Smooth muscle cell (in vitro differentiated cells): ENCODE measurements at regions not wholly inside any gene's neighbourhood (a gene's known extent, or its start where the extent isn't known, plus 50 kb on each side); places are given as distances from the start of the nearest gene placed in this dataset.
A peak's percentile ranks its signal among the peaks of the same experiment; 100 is the strongest.

ENCODE experiments used
- DNase-seq: peaks from one replicate; lab custom pipeline; 2025; ENCODE audit not compliant: unreplicated experiment; lab: John Stamatoyannopoulos, UW
- H2AFZ ChIP-seq: fragments of 200-600 bp; sonication (generic); 2 replicates; pipeline ENCODE4 v1.6.0; 2016; ENCODE audit warnings: antibody characterized with exemption, low read depth, mild to moderate bottlenecking
- H3F3A ChIP-seq: fragments of 200-600 bp; sonication (generic); 2 replicates; pipeline ENCODE4 v1.6.0; 2017; ENCODE audit warnings: antibody characterized with exemption, low read depth
- H3K27ac ChIP-seq: fragments of 200-600 bp; sonication (generic); 2 replicates; pipeline ENCODE4 v1.5.1; 2016; ENCODE audit warnings: low read depth, mild to moderate bottlenecking
- H3K27me3 ChIP-seq: fragments of 200-600 bp; sonication (generic); 2 replicates; pipeline ENCODE4 v1.6.1; 2016; ENCODE audit warnings: low read depth, mild to moderate bottlenecking
- H3K36me3 ChIP-seq: fragments of 200-600 bp; sonication (generic); 2 replicates; pipeline ENCODE4 v1.5.1; 2016; ENCODE audit warnings: low read depth
- H3K4me1 ChIP-seq: fragments of 200-600 bp; sonication (generic); 2 replicates; pipeline ENCODE4 v1.5.1; 2016; ENCODE audit warnings: low read depth
- H3K4me2 ChIP-seq: fragments of 200-600 bp; sonication (generic); 2 replicates; pipeline ENCODE4 v1.6.0; 2016; ENCODE audit warnings: mild to moderate bottlenecking
- H3K4me3 ChIP-seq: fragments of 200-600 bp; sonication (generic); 2 replicates; pipeline ENCODE4 v1.5.1; 2016; ENCODE audit warnings: mild to moderate bottlenecking
- H3K79me2 ChIP-seq: fragments of 200-600 bp; sonication (generic); 2 replicates; pipeline ENCODE4 v1.6.0; 2016; ENCODE audit warnings: low read depth, mild to moderate bottlenecking
- H3K9ac ChIP-seq: fragments of 200-600 bp; sonication (generic); 2 replicates; pipeline ENCODE4 v1.6.0; 2016; ENCODE audit warnings: low read depth
- H3K9me3 ChIP-seq: fragments of 200-600 bp; sonication (generic); replicated peaks from 2 replicates; pipeline ENCODE4 v1.5.1; 2016; ENCODE audit warnings: low read depth
- H4K20me1 ChIP-seq: fragments of 200-600 bp; sonication (generic); 2 replicates; pipeline ENCODE4 v1.6.0; 2016; ENCODE audit warnings: low read depth
- WGBS: methylation state at CpG from one replicate; pipeline ENCODE4 v1.1.7; 2016; ENCODE audit warnings: low lambda C conversion rate; 5-methylcytosine and 5-hydroxymethylcytosine counted together
- TF ChIP-seq, protein P1 (sequence below): fragments of 200-600 bp; sonication (generic); IDR thresholded peaks from 2 replicates; pipeline ENCODE4 v1.5.1; 2017; ENCODE audit warnings: borderline replicate concordance, mild to moderate bottlenecking, antibody characterized with exemption; ENCODE audit not compliant: insufficient read depth, poor library complexity, severe bottlenecking

GRCh38 chr1:239270509-239270908 lies 115.9 kb upstream of the CHRM3 start:
- H3K4me3 ChIP-seq, result no peak overlapping the region
- H2AFZ ChIP-seq, result no peak overlapping the region
- DNase-seq, result no peak
- H3K79me2 ChIP-seq, result no peaks in the 10 kb centered on the region
- no peaks in the 10 kb centered on the region for H3K4me1 ChIP-seq
- TF ChIP-seq, protein P1, sequence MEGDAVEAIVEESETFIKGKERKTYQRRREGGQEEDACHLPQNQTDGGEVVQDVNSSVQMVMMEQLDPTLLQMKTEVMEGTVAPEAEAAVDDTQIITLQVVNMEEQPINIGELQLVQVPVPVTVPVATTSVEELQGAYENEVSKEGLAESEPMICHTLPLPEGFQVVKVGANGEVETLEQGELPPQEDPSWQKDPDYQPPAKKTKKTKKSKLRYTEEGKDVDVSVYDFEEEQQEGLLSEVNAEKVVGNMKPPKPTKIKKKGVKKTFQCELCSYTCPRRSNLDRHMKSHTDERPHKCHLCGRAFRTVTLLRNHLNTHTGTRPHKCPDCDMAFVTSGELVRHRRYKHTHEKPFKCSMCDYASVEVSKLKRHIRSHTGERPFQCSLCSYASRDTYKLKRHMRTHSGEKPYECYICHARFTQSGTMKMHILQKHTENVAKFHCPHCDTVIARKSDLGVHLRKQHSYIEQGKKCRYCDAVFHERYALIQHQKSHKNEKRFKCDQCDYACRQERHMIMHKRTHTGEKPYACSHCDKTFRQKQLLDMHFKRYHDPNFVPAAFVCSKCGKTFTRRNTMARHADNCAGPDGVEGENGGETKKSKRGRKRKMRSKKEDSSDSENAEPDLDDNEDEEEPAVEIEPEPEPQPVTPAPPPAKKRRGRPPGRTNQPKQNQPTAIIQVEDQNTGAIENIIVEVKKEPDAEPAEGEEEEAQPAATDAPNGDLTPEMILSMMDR, result no peak
- H3K4me2 ChIP-seq, result no peak overlapping the region
- H3K36me3 ChIP-seq, result no peaks in the 10 kb centered on the region
- no peak overlapping the region for H3K9ac ChIP-seq
- no peaks in the 10 kb centered on the region for H3K9me3 ChIP-seq
- H4K20me1 ChIP-seq, result no peaks in the 10 kb centered on the region
- WGBS, result 96% methylated on average over 5 of the region's 5 CpGs
- H3F3A ChIP-seq, result no peaks in the 10 kb centered on the region
- H3K27me3 ChIP-seq, result no peaks in the 10 kb centered on the region
- H3K27ac ChIP-seq, result no peak overlapping the region

- Histone ChIP-seq H3K36me3 (no peaks in the 10 kb centered on the region), H4K20me1 (no peaks in the 10 kb centered on the region), H3K9ac (no peak overlapping the region), H3K27me3 (no peaks in the 10 kb centered on the region), H3K9me3 (no peaks in the 10 kb centered on the region), H3K4me2 (peak overlapping the region; percentile 34), H3K4me1 (no peaks in the 10 kb centered on the region), H3K27ac (peak overlapping the region; percentile 53), H3K79me2 (no peaks in the 10 kb centered on the region), H3K4me3 (no peak overlapping the region), H2AFZ (no peak overlapping the region), H3F3A (no peaks in the 10 kb centered on the region)
- DNase-seq, result no peak
- WGBS, result 50% methylated on average over 4 of the region's 4 CpGs
- TF ChIP-seq, protein P1, result no peak
Measured at GRCh38 chr1:239269706-239270105, 116.7 kb upstream of the CHRM3 start.

DNA sequence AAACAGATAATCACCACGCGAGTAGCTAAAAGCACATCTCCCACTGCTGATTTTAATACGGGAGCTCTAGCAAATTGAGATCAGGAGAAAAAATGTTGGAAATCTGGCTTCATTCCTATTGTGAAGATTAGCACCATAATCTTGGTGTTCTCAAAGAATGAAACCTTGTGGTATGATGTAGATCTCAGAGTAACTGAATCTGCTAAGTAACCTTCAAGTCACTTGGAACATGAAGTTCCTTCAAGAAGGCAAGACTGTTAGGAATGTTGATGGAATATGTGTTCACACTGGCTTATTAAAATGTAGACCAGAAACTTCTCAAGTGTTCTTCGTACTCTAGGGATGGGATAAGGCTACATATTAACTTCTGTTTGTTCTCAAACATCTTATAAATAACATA lies 117.4 kb upstream of the CHRM3 start:
- Histone ChIP-seq H3K4me1 (no peaks in the 10 kb centered on the region), H3K79me2 (no peaks in the 10 kb centered on the region), H3F3A (no peaks in the 10 kb centered on the region), H3K9me3 (no peaks in the 10 kb centered on the region), H3K4me2 (peak overlapping the region; percentile 34), H3K9ac (no peak overlapping the region), H3K27ac (peak overlapping the region; percentile 53), H3K36me3 (no peaks in the 10 kb centered on the region), H3K4me3 (no peak overlapping the region), H4K20me1 (no peaks in the 10 kb centered on the region), H2AFZ (no peak overlapping the region), H3K27me3 (no peaks in the 10 kb centered on the region)
- TF ChIP-seq, protein P1, result no peak
- WGBS, result 94% methylated on average over 4 of the region's 4 CpGs
- no peak for DNase-seq

- Histone ChIP-seq H3K79me2 (no peaks in the 10 kb centered on the region), H4K20me1 (no peaks in the 10 kb centered on the region), H3K4me2 (no peak overlapping the region), H3K9ac (no peak overlapping the region), H3K9me3 (no peaks in the 10 kb centered on the region), H3F3A (no peaks in the 10 kb centered on the region), H3K4me1 (no peaks in the 10 kb centered on the region), H3K4me3 (no peak overlapping the region), H3K27me3 (no peaks in the 10 kb centered on the region), H3K36me3 (no peaks in the 10 kb centered on the region), H3K27ac (no peak overlapping the region), H2AFZ (peak overlapping the region; percentile 15)
- no peak for DNase-seq
- TF ChIP-seq, protein P1, result no peak
- WGBS, result 64% methylated on average over 6 of the region's 6 CpGs
Measured at GRCh38 chr1:239268007-239268406, 118.4 kb upstream of the CHRM3 start.
